Prostate gland (tissue), 2 donors: ENCODE measurements at regions not wholly inside any gene's neighbourhood (a gene's known extent, or its start where the extent isn't known, plus 50 kb on each side); places are given as distances from the start of the nearest gene placed in this dataset.

Source experiments
- DNase-seq: peaks from one replicate; pipeline ENCODE4 v3.0.0-alpha.2; 2019; ENCODE audit warnings: low spot score
- H3K27ac ChIP-seq, 2 donors: fragments of 200-600 bp; sonication (generic); 2 replicates each; pipeline ENCODE4 v1.5.1; 2017 to 2019
- H3K27me3 ChIP-seq: fragments of 200-600 bp; sonication (generic); replicated peaks from 2 replicates; pipeline ENCODE4 v1.5.1; 2019; ENCODE audit not compliant: insufficient read depth
- H3K36me3 ChIP-seq, 2 donors: fragments of 200-600 bp; sonication (generic); 1 replicate in 1 of 2; 2 replicates in 1 of 2; pipeline versions ENCODE4 v1.5.1 to v1.8.1; 2017 to 2019
- H3K4me1 ChIP-seq: fragments of 200-600 bp; sonication (generic); replicated peaks from 2 replicates; pipeline ENCODE4 v1.5.1; 2019
- H3K4me3 ChIP-seq, 2 donors: fragments of 200-600 bp; sonication (generic); 2 replicates each; pipeline ENCODE4 v1.5.1; 2017 to 2019
- H3K9me3 ChIP-seq: fragments of 200-600 bp; sonication (generic); 2 replicates; pipeline ENCODE4 v1.5.1; 2017
- POLR2A ChIP-seq: fragments of 450-650 bp; IDR thresholded peaks from one replicate; pipeline ENCODE4 v1.6.1; 2016; ENCODE audit warnings: antibody characterized with exemption, mild to moderate bottlenecking
- POLR2AphosphoS5 ChIP-seq: sonication (generic); formaldehyde crosslinking; IDR thresholded peaks from one replicate; pipeline ENCODE4 v1.6.1; 2017; ENCODE audit warnings: antibody characterized with exemption
- WGBS: methylation state at CpG from one replicate; pipeline ENCODE4 v1.1.5; 2018; 5-methylcytosine and 5-hydroxymethylcytosine counted together
- intact Hi-C: fragments of 100-400 bp; cut with DNase I; formaldehyde crosslinking; loops from one replicate; pipeline ENCODE4 v1.14.2; 2022
- TF ChIP-seq, protein P1 (sequence below), 4 experiments: fragments of 200-600 bp in 2 of 4; fragments of 450-650 bp in 2 of 4; sonication (generic) in 2 of 4; IDR thresholded peaks; 1 replicate in 3 of 4; 2 replicates in 1 of 4; pipeline ENCODE4 v1.5.1; 2016 to 2019; ENCODE audit warnings: antibody characterized with exemption in 4 of 4, mild to moderate bottlenecking in 2 of 4, moderate library complexity in 2 of 4

DNA sequence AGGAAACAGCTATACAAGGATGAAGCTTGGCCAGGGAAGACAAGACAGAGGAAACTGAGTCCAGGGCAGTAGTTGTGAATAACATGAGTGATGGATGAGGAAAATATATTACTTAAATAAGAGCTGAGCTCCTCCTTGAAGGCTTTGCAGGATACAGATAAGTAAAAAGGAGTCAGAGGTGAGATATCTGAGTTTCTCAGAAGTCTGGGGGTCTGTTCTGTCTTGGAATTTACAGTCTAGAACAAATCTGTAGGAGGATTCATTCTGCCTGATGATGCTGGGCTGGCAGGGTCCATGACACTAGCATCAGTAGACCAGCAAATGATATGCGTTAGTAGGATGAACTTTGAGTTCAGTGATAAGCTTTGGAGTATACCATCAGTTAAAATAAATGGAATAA lies 266.1 kb upstream of the POGK start:
- Histone ChIP-seq H3K36me3 (no peaks in the 10 kb centered on the region), H3K4me3 (no peak overlapping the region), H3K4me1 (no peaks in the 10 kb centered on the region), H3K27ac (no peak overlapping the region), H3K9me3 (no peaks in the 10 kb centered on the region), H3K27me3 (no peaks in the 10 kb centered on the region)
- TF ChIP-seq POLR2AphosphoS5 (no peak), POLR2A (no peak)
- TF ChIP-seq, protein P1, sequence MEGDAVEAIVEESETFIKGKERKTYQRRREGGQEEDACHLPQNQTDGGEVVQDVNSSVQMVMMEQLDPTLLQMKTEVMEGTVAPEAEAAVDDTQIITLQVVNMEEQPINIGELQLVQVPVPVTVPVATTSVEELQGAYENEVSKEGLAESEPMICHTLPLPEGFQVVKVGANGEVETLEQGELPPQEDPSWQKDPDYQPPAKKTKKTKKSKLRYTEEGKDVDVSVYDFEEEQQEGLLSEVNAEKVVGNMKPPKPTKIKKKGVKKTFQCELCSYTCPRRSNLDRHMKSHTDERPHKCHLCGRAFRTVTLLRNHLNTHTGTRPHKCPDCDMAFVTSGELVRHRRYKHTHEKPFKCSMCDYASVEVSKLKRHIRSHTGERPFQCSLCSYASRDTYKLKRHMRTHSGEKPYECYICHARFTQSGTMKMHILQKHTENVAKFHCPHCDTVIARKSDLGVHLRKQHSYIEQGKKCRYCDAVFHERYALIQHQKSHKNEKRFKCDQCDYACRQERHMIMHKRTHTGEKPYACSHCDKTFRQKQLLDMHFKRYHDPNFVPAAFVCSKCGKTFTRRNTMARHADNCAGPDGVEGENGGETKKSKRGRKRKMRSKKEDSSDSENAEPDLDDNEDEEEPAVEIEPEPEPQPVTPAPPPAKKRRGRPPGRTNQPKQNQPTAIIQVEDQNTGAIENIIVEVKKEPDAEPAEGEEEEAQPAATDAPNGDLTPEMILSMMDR (IDR thresholded peaks at IDR 0.05), result no peak
- intact Hi-C loops, result no loop called here
- no peak for DNase-seq
- WGBS, result 97% methylated on average over 1 of the region's 1 CpG

DNA sequence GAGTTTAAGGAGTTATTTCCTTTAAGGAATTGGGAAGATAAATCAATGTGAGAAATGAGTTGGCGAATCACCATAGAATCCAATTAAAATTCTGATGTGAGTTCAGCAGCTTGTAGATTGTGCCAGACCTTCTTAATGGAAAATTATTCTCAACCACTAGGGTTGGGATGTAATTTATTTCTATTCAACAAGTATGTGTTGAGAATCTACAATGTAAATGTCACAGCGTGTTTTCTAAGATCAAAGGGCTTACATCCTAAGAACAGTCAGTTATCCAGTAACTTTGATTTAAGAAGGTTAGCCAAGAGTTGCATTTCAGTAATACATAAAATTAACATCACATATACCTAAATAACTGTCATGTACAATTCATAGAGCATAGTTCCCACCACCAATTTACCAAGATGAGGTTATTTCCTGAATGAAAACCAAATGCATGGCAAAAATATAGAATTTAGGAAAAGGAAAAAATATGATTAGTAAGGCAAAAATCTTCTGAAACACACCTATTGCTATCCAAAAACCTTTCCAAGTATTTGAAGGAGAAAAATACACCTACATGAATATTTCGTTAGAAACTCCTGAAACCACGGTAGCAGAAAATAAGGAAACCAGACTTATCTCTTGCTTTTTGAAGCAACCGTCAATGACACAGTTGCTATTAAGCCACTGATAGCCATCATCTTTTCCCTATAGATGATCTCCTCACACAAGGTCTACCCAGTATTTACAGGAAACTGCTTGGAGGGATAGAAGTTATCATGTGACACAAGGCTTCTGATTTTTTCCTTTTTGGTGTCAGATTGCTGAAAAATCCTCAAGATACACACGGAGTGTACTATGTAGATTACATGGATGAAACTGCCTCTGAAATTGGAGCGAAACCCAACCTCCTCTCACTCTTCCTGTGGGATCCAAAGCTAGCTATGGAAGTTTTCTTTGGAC lies 259.4 kb upstream of the POGK start:
- no peak overlapping the region for H3K4me3 ChIP-seq
- no peaks in the 10 kb centered on the region for H3K4me1 ChIP-seq
- no peaks in the 10 kb centered on the region for H3K27me3 ChIP-seq
- TF ChIP-seq, protein P1 (IDR thresholded peaks at IDR 0.05), result no peak
- no peak for TF ChIP-seq POLR2AphosphoS5
- no peak for TF ChIP-seq POLR2A
- no peak for DNase-seq
- whole genome bisulfite sequencing, result 83% methylated on average over 7 of the region's 7 CpGs
- no peaks in the 10 kb centered on the region for H3K9me3 ChIP-seq
- intact Hi-C loops, result no loop called here
- no peaks in the 10 kb centered on the region for H3K36me3 ChIP-seq
- no peak overlapping the region for H3K27ac ChIP-seq

DNA sequence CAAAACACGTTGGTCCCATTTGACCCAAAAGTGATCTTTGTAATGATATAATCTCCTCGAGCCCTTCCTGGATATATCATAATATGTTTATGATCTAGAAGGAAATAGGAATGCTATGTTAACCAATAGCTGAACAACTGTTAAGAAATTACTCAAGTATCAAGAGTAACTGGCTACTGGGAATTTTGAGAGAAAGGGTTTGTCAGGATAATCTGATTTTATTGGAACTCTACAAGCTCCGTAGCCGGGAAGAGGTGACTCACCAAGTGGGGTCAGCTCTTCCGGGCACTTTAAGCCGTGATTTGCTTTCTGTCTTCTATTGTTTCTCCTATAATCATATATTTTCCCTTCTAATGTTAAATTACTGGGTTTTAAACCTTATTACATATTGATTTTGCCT lies 250.5 kb upstream of the POGK start:
- no peaks in the 10 kb centered on the region for H3K27me3 ChIP-seq
- intact Hi-C loops, result no loop called here
- H3K36me3 ChIP-seq, result no peaks in the 10 kb centered on the region
- H3K27ac ChIP-seq, result no peak overlapping the region
- no peak for DNase-seq
- TF ChIP-seq, protein P1 (IDR thresholded peaks at IDR 0.05), result no peak
- TF ChIP-seq POLR2AphosphoS5, result no peak
- TF ChIP-seq POLR2A, result no peak
- H3K4me1 ChIP-seq, result no peaks in the 10 kb centered on the region
- H3K9me3 ChIP-seq, result no peaks in the 10 kb centered on the region
- no peak overlapping the region for H3K4me3 ChIP-seq
- 69% methylated on average over 6 of the region's 6 CpGs for WGBS

DNA sequence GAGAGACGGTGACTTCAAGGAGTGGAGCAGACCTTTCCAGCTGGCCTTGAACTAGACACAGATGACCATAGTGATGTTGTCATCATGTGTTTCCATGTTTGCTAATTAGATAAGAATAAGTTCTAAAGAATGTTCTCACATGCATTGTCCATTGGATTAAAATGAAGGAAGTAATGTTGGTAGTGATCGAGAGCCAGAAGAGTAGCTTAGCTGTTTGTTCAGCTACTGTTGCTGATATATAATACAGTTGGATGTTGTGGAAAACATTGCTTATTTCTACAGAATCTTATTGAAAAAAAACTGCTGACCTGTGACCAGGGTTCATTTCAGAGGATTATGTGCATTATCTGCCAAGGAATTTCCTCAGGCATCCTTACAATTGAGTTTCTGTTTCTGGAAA lies 249.1 kb upstream of the POGK start:
- 88% methylated on average over 2 of the region's 2 CpGs for WGBS
- H3K27ac ChIP-seq, result no peak overlapping the region
- DNase-seq, result no peak
- no peak overlapping the region for H3K4me3 ChIP-seq
- TF ChIP-seq POLR2A (no peak), POLR2AphosphoS5 (no peak)
- TF ChIP-seq, protein P1 (IDR thresholded peaks at IDR 0.05), result no peak
- no peaks in the 10 kb centered on the region for H3K27me3 ChIP-seq
- intact Hi-C loops, result no loop called here
- no peaks in the 10 kb centered on the region for H3K36me3 ChIP-seq
- no peaks in the 10 kb centered on the region for H3K9me3 ChIP-seq
- no peaks in the 10 kb centered on the region for H3K4me1 ChIP-seq

DNA sequence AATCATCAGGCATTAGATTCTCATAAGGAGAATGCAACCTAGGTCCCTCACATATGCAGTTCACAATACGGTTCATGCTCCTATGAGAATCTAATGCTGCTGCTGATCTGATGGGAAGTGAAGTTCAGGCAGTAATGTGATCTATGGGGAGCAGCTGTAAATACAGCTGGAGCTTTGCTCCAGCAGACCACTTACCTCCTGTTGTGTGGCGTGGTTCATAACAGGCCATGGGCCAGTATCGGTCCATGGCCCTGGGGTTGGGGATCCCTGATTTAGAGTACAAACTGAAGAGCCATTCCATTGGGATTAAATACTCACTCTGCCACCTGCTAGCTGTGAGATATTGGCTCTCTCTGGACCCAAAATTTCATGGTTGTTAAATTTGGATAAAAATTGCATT lies 244.6 kb upstream of the POGK start:
- H3K4me1 ChIP-seq, result no peaks in the 10 kb centered on the region
- no peak overlapping the region for H3K27ac ChIP-seq
- no peaks in the 10 kb centered on the region for H3K27me3 ChIP-seq
- no peaks in the 10 kb centered on the region for H3K9me3 ChIP-seq
- intact Hi-C loops, result no loop called here
- no peak for TF ChIP-seq POLR2AphosphoS5
- TF ChIP-seq, protein P1 (IDR thresholded peaks at IDR 0.05), result no peak
- no peak for TF ChIP-seq POLR2A
- no peak for DNase-seq
- H3K4me3 ChIP-seq, result no peak overlapping the region
- WGBS, result 91% methylated on average over 3 of the region's 3 CpGs
- H3K36me3 ChIP-seq, result no peaks in the 10 kb centered on the region
